ENCODE measurements at regions not wholly inside any gene's neighbourhood (a gene's known extent, or its start where the extent isn't known, plus 50 kb on each side); places are given as distances from the start of the nearest gene placed in this dataset.

DNA sequence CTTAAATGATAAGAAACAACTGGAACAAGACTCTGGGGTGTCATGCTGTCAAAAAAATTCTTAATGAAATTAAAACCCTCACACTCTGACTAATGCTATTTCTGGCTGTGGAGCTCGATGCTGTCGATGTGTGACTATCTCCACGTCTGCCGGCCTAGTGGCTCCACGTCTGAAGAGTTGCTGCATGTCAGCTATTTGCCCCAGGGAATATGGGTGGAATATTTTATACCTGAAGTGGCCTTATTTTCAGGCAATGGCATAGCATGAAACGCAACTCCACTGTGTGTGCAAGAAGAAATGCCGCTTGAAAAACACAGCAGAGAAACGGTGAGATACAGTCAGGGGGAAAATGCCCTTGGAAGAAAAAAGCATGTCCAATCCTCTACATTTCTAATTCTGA, 50.9 kb upstream of the MGMT start:
- H3K9me1 ChIP-seq (ENCODE audit: control insufficient read depth, insufficient read depth, low read length) = no peaks in the 10 kb centered on the region
- in situ Hi-C loops (cut with MboI) = no loop called here
- no peak overlapping the region for H2AFZ ChIP-seq (ENCODE audit: low read depth, low read length)
- no peak for FAIRE-seq
- H3K27ac ChIP-seq (ENCODE audit: extremely low read depth, low read depth, low read length) = no peak overlapping the region
- POLR2A ChIA-PET = interaction anchor here (0.7 kb wide), 1 partner anchor 17 kb away, joined by 3 read pairs; no protein-coding TSS in a partner anchor
- H3K4me2 ChIP-seq (ENCODE audit: insufficient read depth, low read length) = no peak overlapping the region
- no peak for ATAC-seq
- intact Hi-C loops (cut with micrococcal nuclease) = no loop called here
- no peak for DNase-seq (ENCODE audit: extremely low read depth in 1 of 4, low spot score in 3 of 4)
- no peaks in the 10 kb centered on the region for H3K4me1 ChIP-seq (replicated peaks in 1 of 2; ENCODE audit: control insufficient read depth in 2 of 2, insufficient read depth in 2 of 2, low read length in 2 of 2)
- no TSS peak for BruUV-seq (replicated peaks)
- H3K4me3 ChIP-seq = no peak overlapping the region
- no peaks in the 10 kb centered on the region for H4K20me1 ChIP-seq (replicated peaks; ENCODE audit: control insufficient read depth, insufficient read depth, low read length)
- no peaks in the 10 kb centered on the region for H3K36me3 ChIP-seq (ENCODE audit: control insufficient read depth, insufficient read depth, low read length)
- H3K79me2 ChIP-seq (ENCODE audit: control insufficient read depth, insufficient read depth, low read length) = no peaks in the 10 kb centered on the region
- peaks cover 0 to 25% of the 10 kb centered on the region in 2 experiments; a peak in 2 of 5 replicates for H3K27me3 ChIP-seq (ENCODE audit: control insufficient read depth in 2 of 2, insufficient read depth in 2 of 2, low read length in 2 of 2)
- no peak for TF ChIP-seq GABPA (tag; conservative IDR thresholded peaks at IDR 0.05; ENCODE audit: low read depth)
- WGBS (ENCODE audit: insufficient coverage, low coverage, missing lambda C conversion rate) = 0% methylated on average over 8 of the region's 8 CpGs
- no peaks in the 10 kb centered on the region for H3K9me3 ChIP-seq (replicated peaks; ENCODE audit: control insufficient read depth, insufficient read depth, low read depth, low read length)
- CTCF ChIA-PET (ENCODE audit: low intra/inter-chr PET ratio) = no interaction called here
- no peak overlapping the region for H3K9ac ChIP-seq (ENCODE audit: insufficient read depth in 1 of 2, low read depth in 2 of 2, low read length in 2 of 2)

DNA sequence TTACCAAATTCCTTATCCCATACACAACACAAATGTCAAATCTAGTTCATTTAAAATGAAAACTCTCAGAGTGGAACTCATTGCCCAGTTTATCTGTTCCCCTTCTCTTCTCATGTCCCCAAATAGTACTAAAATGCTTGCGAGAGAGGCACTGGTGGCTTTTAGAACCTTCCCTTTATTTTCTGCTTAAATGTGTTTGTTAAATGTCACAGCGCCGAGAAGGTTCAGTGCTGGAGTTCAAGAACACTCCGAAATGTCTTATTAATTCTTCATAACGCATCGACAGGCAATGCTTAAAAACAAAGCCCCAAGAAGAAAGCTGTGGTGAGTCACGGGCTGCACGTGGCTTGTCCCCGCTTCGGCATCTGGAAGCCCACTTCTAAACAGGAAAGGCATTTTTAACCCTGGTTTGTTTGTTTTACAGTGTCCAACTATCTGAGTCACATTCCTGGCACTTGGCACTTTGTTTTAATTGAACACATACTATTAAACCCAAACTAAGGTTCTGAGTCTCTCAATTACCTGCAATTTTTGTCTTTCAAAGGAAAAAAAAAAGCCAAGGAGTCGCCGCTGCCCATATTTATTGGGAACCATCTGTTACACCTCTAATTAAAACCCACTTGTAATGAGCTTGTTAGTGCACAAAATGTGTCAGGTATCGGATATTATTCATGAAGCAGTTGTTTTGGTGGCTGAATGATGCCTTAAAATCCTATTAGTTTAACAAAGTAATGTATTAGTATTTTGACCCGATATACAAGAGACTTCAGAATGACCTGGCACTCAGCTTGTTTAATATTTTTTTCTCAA, 49.9 kb upstream of the MGMT start:
- no peak overlapping the region for H3K9ac ChIP-seq (ENCODE audit: insufficient read depth in 1 of 2, low read depth in 2 of 2, low read length in 2 of 2)
- intact Hi-C loops (cut with micrococcal nuclease) = no loop called here
- CTCF ChIA-PET (ENCODE audit: low intra/inter-chr PET ratio) = no interaction called here
- TF ChIP-seq SIN3B (IDR thresholded peaks at IDR 0.05; ENCODE audit: low read depth) (no peak), ZNF224 (CRISPR knock-in tag; IDR thresholded peaks at IDR 0.05) (no peak), MTA2 (IDR thresholded peaks at IDR 0.05; ENCODE audit: low read depth) (no peak), CCNT2 (IDR thresholded peaks at IDR 0.05; ENCODE audit: borderline replicate concordance, extremely low read depth, insufficient read length, low read depth, low read length) (no peak), PHF21A (IDR thresholded peaks at IDR 0.05; ENCODE audit: borderline replicate concordance, low read depth) (no peak), EP400 (IDR thresholded peaks at IDR 0.05) (no peak), NR1H2 (CRISPR knock-in tag; IDR thresholded peaks at IDR 0.05) (no peak), POLR2B (IDR thresholded peaks at IDR 0.05; ENCODE audit: low read depth, partially characterized antibody) (no peak), MCM7 (IDR thresholded peaks at IDR 0.05) (no peak), ZNF436 (CRISPR knock-in tag; IDR thresholded peaks at IDR 0.05) (no peak)
- TF ChIP-seq, protein P1, sequence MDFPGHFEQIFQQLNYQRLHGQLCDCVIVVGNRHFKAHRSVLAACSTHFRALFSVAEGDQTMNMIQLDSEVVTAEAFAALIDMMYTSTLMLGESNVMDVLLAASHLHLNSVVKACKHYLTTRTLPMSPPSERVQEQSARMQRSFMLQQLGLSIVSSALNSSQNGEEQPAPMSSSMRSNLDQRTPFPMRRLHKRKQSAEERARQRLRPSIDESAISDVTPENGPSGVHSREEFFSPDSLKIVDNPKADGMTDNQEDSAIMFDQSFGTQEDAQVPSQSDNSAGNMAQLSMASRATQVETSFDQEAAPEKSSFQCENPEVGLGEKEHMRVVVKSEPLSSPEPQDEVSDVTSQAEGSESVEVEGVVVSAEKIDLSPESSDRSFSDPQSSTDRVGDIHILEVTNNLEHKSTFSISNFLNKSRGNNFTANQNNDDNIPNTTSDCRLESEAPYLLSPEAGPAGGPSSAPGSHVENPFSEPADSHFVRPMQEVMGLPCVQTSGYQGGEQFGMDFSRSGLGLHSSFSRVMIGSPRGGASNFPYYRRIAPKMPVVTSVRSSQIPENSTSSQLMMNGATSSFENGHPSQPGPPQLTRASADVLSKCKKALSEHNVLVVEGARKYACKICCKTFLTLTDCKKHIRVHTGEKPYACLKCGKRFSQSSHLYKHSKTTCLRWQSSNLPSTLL (IDR thresholded peaks at IDR 0.05) = no peak
- TF ChIP-seq, protein P2, sequence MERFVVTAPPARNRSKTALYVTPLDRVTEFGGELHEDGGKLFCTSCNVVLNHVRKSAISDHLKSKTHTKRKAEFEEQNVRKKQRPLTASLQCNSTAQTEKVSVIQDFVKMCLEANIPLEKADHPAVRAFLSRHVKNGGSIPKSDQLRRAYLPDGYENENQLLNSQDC (CRISPR knock-in tag; IDR thresholded peaks at IDR 0.05) = no peak

More for the DNA sequence above, 49.9 kb upstream of the MGMT start:
- no peak for DNase-seq (ENCODE audit: extremely low read depth in 1 of 4, low spot score in 3 of 4)
- WGBS (ENCODE audit: insufficient coverage, low coverage, missing lambda C conversion rate) = 2% methylated on average over 14 of the region's 14 CpGs
- Histone ChIP-seq H3K4me3 (no peak overlapping the region), H4K20me1 (replicated peaks; ENCODE audit: control insufficient read depth, insufficient read depth, low read length) (no peaks in the 10 kb centered on the region), H3K4me2 (ENCODE audit: insufficient read depth, low read length) (no peak overlapping the region), H3K9me1 (ENCODE audit: control insufficient read depth, insufficient read depth, low read length) (no peaks in the 10 kb centered on the region), H3K79me2 (ENCODE audit: control insufficient read depth, insufficient read depth, low read length) (no peaks in the 10 kb centered on the region), H3K9me3 (replicated peaks; ENCODE audit: control insufficient read depth, insufficient read depth, low read depth, low read length) (no peaks in the 10 kb centered on the region), H3K4me1 (replicated peaks in 1 of 2; ENCODE audit: control insufficient read depth in 2 of 2, insufficient read depth in 2 of 2, low read length in 2 of 2) (no peaks in the 10 kb centered on the region), H3K36me3 (ENCODE audit: control insufficient read depth, insufficient read depth, low read length) (no peaks in the 10 kb centered on the region), H3K27me3 (ENCODE audit: control insufficient read depth in 2 of 2, insufficient read depth in 2 of 2, low read length in 2 of 2) (peaks cover 0 to 28% of the 10 kb centered on the region in 2 experiments; a peak in 2 of 5 replicates), H3K27ac (ENCODE audit: extremely low read depth, low read depth, low read length) (no peak overlapping the region), H2AFZ (ENCODE audit: low read depth, low read length) (no peak overlapping the region)
- BruUV-seq (replicated peaks) = no TSS peak
- no peak for FAIRE-seq
- in situ Hi-C loops (cut with MboI) = no loop called here
- ATAC-seq = no peak
- POLR2A ChIA-PET = no interaction called here

Data from K562 (cell line).